ENCODE measurements at regions not wholly inside any gene's neighbourhood (a gene's known extent, or its start where the extent isn't known, plus 50 kb on each side); places are given as distances from the start of the nearest gene placed in this dataset.

- no peaks in the 10 kb centered on the region for H3K9me2 ChIP-seq (replicated peaks; ENCODE audit: low read depth, low read length)
- no peaks in the 10 kb centered on the region for H3K27me3 ChIP-seq (ENCODE audit: insufficient read depth, low read length, poor library complexity, severe bottlenecking)
- H2AFZ ChIP-seq (ENCODE audit: low read length): no peak overlapping the region
- no peak for TF ChIP-seq EZH2phosphoT487 (IDR thresholded peaks at IDR 0.05; ENCODE audit: borderline replicate concordance)
- TF ChIP-seq, protein P1, sequence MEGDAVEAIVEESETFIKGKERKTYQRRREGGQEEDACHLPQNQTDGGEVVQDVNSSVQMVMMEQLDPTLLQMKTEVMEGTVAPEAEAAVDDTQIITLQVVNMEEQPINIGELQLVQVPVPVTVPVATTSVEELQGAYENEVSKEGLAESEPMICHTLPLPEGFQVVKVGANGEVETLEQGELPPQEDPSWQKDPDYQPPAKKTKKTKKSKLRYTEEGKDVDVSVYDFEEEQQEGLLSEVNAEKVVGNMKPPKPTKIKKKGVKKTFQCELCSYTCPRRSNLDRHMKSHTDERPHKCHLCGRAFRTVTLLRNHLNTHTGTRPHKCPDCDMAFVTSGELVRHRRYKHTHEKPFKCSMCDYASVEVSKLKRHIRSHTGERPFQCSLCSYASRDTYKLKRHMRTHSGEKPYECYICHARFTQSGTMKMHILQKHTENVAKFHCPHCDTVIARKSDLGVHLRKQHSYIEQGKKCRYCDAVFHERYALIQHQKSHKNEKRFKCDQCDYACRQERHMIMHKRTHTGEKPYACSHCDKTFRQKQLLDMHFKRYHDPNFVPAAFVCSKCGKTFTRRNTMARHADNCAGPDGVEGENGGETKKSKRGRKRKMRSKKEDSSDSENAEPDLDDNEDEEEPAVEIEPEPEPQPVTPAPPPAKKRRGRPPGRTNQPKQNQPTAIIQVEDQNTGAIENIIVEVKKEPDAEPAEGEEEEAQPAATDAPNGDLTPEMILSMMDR (conservative IDR thresholded peaks at IDR 0.05; ENCODE audit: low read length): no peak
- H3K4me3 ChIP-seq (ENCODE audit: low read length, poor library complexity, severe bottlenecking): no peak overlapping the region
- H3K36me3 ChIP-seq (ENCODE audit: insufficient read depth, low read length): no peaks in the 10 kb centered on the region
- H3F3A ChIP-seq (ENCODE audit: low read depth): no peaks in the 10 kb centered on the region
- no peaks in the 10 kb centered on the region for H3K79me2 ChIP-seq (ENCODE audit: insufficient read depth, low read length)
- no peaks in the 10 kb centered on the region for H3K9me3 ChIP-seq (ENCODE audit: insufficient read depth, low read depth, low read length)
- no peak overlapping the region for H3K4me2 ChIP-seq (ENCODE audit: low read depth, low read length, poor library complexity, severe bottlenecking)
- H4K20me1 ChIP-seq (ENCODE audit: insufficient read depth, low read length, poor library complexity, severe bottlenecking): no peaks in the 10 kb centered on the region
- no peak overlapping the region for H3K9ac ChIP-seq (ENCODE audit: low read depth, low read length, poor library complexity, severe bottlenecking)
- no peaks in the 10 kb centered on the region for H3K4me1 ChIP-seq (ENCODE audit: insufficient read depth, low read length, poor library complexity, severe bottlenecking)
Measured at GRCh38 chr4:147173797-147174432, 228.3 kb upstream of the TTC29 start.

DNA sequence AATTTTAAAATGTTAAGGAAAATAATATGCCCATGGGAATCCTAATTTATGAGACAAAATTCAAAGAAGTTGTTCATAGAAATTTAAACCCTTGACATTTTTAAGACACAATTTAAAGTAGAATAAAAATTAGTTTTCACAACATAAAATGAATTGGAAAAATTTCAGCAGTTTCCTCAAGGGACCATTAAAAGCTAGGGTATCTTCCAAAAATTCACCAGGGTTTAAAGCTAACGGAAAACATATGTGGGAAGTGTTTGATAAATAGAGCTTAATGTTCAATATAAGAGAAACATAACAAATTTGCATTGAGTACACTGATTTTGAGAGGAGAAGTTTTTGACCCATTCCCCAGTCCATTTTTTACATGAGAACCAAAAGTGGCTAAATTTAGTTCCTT, 228.9 kb upstream of the TTC29 start:
- Histone ChIP-seq H3K36me3 (ENCODE audit: insufficient read depth, low read length) (no peaks in the 10 kb centered on the region), H3K9ac (ENCODE audit: low read depth, low read length, poor library complexity, severe bottlenecking) (no peak overlapping the region), H3F3A (ENCODE audit: low read depth) (no peaks in the 10 kb centered on the region), H2AFZ (ENCODE audit: low read length) (no peak overlapping the region), H3K4me2 (ENCODE audit: low read depth, low read length, poor library complexity, severe bottlenecking) (no peak overlapping the region), H3K79me2 (ENCODE audit: insufficient read depth, low read length) (no peaks in the 10 kb centered on the region), H3K27me3 (ENCODE audit: insufficient read depth, low read length, poor library complexity, severe bottlenecking) (no peaks in the 10 kb centered on the region), H3K4me1 (ENCODE audit: insufficient read depth, low read length, poor library complexity, severe bottlenecking) (no peaks in the 10 kb centered on the region), H4K20me1 (ENCODE audit: insufficient read depth, low read length, poor library complexity, severe bottlenecking) (no peaks in the 10 kb centered on the region), H3K4me3 (ENCODE audit: low read length, poor library complexity, severe bottlenecking) (no peak overlapping the region), H3K9me2 (replicated peaks; ENCODE audit: low read depth, low read length) (no peaks in the 10 kb centered on the region), H3K9me3 (ENCODE audit: insufficient read depth, low read depth, low read length) (no peaks in the 10 kb centered on the region)
- TF ChIP-seq, protein P1 (conservative IDR thresholded peaks at IDR 0.05; ENCODE audit: low read length): no peak
- TF ChIP-seq EZH2phosphoT487 (IDR thresholded peaks at IDR 0.05; ENCODE audit: borderline replicate concordance): no peak

GRCh38 chr4:147175460-147176025, 229.9 kb upstream of the TTC29 start:
- Histone ChIP-seq H3K9ac (ENCODE audit: low read depth, low read length, poor library complexity, severe bottlenecking) (no peak overlapping the region), H2AFZ (ENCODE audit: low read length) (no peak overlapping the region)
- TF ChIP-seq EZH2phosphoT487 (IDR thresholded peaks at IDR 0.05; ENCODE audit: borderline replicate concordance): no peak
- TF ChIP-seq, protein P1 (conservative IDR thresholded peaks at IDR 0.05; ENCODE audit: low read length): no peak

More at GRCh38 chr4:147175460-147176025, 229.9 kb upstream of the TTC29 start:
- no peaks in the 10 kb centered on the region for H3F3A ChIP-seq (ENCODE audit: low read depth)
- no peaks in the 10 kb centered on the region for H3K9me3 ChIP-seq (ENCODE audit: insufficient read depth, low read depth, low read length)
- H3K4me3 ChIP-seq (ENCODE audit: low read length, poor library complexity, severe bottlenecking): no peak overlapping the region
- no peaks in the 10 kb centered on the region for H3K79me2 ChIP-seq (ENCODE audit: insufficient read depth, low read length)
- H3K4me1 ChIP-seq (ENCODE audit: insufficient read depth, low read length, poor library complexity, severe bottlenecking): no peaks in the 10 kb centered on the region
- no peaks in the 10 kb centered on the region for H3K36me3 ChIP-seq (ENCODE audit: insufficient read depth, low read length)
- H3K4me2 ChIP-seq (ENCODE audit: low read depth, low read length, poor library complexity, severe bottlenecking): no peak overlapping the region
- H4K20me1 ChIP-seq (ENCODE audit: insufficient read depth, low read length, poor library complexity, severe bottlenecking): no peaks in the 10 kb centered on the region
- no peaks in the 10 kb centered on the region for H3K9me2 ChIP-seq (replicated peaks; ENCODE audit: low read depth, low read length)
- H3K27me3 ChIP-seq (ENCODE audit: insufficient read depth, low read length, poor library complexity, severe bottlenecking): no peaks in the 10 kb centered on the region

Measured in Loucy (cell line).